CD4-positive, alpha-beta T cell (primary cell): ENCODE measurements at regions not wholly inside any gene's neighbourhood (a gene's known extent, or its start where the extent isn't known, plus 50 kb on each side); places are given as distances from the start of the nearest gene placed in this dataset.

ENCODE experiments used
- ATAC-seq: fragments of 200-7000 bp; cut with Tn5 transposase; one replicate; pipeline ENCODE4 v1.10.0; 2022; ENCODE audit warnings: mild to moderate bottlenecking; ENCODE audit not compliant: poor library complexity
- CTCF ChIA-PET: fragments of 350-600 bp; sonication (Branson Sonifier 250); formaldehyde crosslinking; loops from one replicate; lab custom pipeline; 2021; ENCODE audit warnings: antibody characterized with exemption, inconsistent platforms; lab: Charles Lee
- POLR2A ChIA-PET: fragments of 350-600 bp; sonication (Branson Sonifier 250); formaldehyde crosslinking; loops from one replicate; lab custom pipeline; 2021; ENCODE audit warnings: antibody characterized with exemption, inconsistent platforms; lab: Charles Lee
- DNase-seq, 14 experiments: peaks; one replicate each; pipeline ENCODE4 v3.0.0-alpha.2; 2013 to 2020; ENCODE audit warnings: mixed read lengths in 2 of 14
- H3K27ac ChIP-seq, 2 donors: one replicate each; pipeline versions ENCODE4 v1.5.1 to v1.7.0; 2013; ENCODE audit warnings: low read length in 2 of 2, low read depth in 1 of 2, mild to moderate bottlenecking in 1 of 2
- H3K27me3 ChIP-seq, 2 experiments: 1 replicate in 1 of 2; 2 replicates in 1 of 2; pipeline versions ENCODE4 v1.6.1 to v1.7.0; 2013; ENCODE audit warnings: low read length in 2 of 2, control low read depth in 1 of 2, mild to moderate bottlenecking in 1 of 2, moderate library complexity in 1 of 2; ENCODE audit not compliant: insufficient read depth in 2 of 2, control insufficient read depth in 1 of 2
- H3K36me3 ChIP-seq: one replicate; pipeline ENCODE4 v1.6.1; 2013; ENCODE audit warnings: low read length, control low read depth; ENCODE audit not compliant: insufficient read depth
- H3K4me1 ChIP-seq: one replicate; pipeline ENCODE4 v1.6.1; 2013; ENCODE audit warnings: low read length, control low read depth; ENCODE audit not compliant: insufficient read depth
- H3K4me3 ChIP-seq: one replicate; pipeline ENCODE4 v1.5.1; 2013; ENCODE audit warnings: mild to moderate bottlenecking, low read length, moderate library complexity
- H3K9me3 ChIP-seq, 2 experiments: 1 replicate in 1 of 2; 2 replicates in 1 of 2; pipeline versions ENCODE4 v1.6.1 to v1.7.0; 2013; ENCODE audit warnings: low read length in 2 of 2, mild to moderate bottlenecking in 2 of 2, control low read depth in 1 of 2, moderate library complexity in 1 of 2; ENCODE audit not compliant: control insufficient read depth in 1 of 2, insufficient read depth in 1 of 2
- H3K27ac Mint-ChIP-seq: one replicate; pipeline ENCODE4 v1.8.0; 2020; ENCODE audit warnings: mixed read lengths
- H3K27me3 Mint-ChIP-seq: one replicate; pipeline ENCODE4 v1.8.0; 2021; ENCODE audit warnings: mixed read lengths
- H3K36me3 Mint-ChIP-seq: one replicate; pipeline ENCODE4 v1.8.0; 2021; ENCODE audit warnings: low read depth, mixed read lengths
- H3K4me1 Mint-ChIP-seq: one replicate; pipeline ENCODE4 v1.8.0; 2021; ENCODE audit warnings: low read depth, mixed read lengths
- H3K4me3 Mint-ChIP-seq: one replicate; pipeline ENCODE4 v1.8.0; 2020; ENCODE audit warnings: mild to moderate bottlenecking, mixed read lengths
- H3K9me3 Mint-ChIP-seq: one replicate; pipeline ENCODE4 v1.8.0; 2020; ENCODE audit warnings: mixed read lengths
- intact Hi-C, 2 experiments: fragments of 100-400 bp; cut with DNase I in 1 of 2; cut with micrococcal nuclease in 1 of 2; formaldehyde crosslinking; loops; one replicate each; pipeline versions ENCODE4 v1.15.1 to v1.9.0; 2023 to 2025; cut with DNase I, micrococcal nuclease
- TF ChIP-seq, protein P1 (sequence below): fragments of 200-600 bp; IDR thresholded peaks from one replicate; pipeline ENCODE4 v1.8.0; 2022; ENCODE audit warnings: antibody characterized with exemption, mild to moderate bottlenecking

DNA sequence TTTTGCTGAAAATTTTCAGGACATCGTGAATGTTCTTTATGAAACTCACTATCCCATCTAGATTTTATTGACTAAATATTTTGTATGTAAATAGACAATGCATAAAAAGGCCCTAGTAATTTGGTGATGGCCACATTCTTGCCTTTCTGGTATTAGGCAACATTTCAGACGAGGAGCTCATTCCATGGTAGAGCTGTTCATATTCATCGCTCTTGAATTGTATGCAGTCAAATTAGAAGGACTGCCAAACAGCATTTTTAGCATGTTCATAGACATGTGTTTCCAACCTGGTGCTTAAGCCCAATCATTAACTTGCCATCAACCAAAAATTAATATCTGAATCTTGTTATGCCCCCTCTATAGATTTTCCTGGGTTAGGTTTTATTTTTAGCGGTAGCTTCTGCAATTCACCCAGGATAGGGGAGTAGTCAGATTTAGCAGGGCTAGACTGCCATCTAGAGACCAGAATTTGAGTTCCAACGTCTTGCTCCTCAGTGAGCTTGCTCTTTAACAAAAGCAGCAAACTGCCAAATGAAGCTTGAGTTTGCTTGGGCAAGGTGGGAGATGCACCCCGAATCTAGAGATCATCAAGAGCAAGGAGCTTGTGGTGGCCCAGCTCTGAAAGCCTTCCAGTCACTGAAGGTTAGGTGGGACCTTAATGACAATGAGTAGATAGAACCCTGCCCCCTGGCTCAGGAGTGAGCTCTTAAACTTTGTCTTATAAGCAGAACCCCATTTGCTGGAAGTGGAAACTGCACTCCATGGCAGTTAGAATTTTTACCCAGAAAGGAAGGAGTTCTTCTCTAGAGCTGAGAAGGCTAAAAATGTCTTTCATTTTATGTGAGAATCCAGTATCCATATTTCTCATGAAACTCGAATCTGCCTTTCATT lies 456.2 kb downstream of the RASEF start:
- Histone ChIP-seq H3K4me1 (no peaks in the 10 kb centered on the region), H3K9me3 (no peaks in the 10 kb centered on the region)
- no peak overlapping the region for H3K27ac Mint-ChIP-seq

DNA sequence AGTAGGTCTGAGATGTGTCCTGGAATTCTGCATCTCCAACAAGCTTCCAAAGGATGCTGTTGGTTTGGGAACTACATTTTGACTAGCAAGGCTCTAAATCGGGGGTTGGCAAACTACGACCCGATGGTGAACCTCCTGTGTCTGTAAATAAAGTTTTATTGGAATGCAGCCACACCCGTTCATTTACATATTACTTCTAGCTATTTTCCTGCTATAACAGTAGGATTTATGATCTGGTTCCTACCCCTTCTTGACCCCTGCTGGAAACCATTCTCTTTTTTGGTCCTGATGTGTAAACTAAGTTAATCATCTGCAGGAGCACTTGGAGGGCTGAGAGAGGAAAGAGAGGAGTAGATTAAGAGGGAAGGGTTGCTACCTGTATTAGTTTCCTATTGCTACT lies 454.5 kb downstream of the RASEF start:
- H3K4me3 ChIP-seq, result no peak overlapping the region
- H3K27me3 ChIP-seq, result no peaks in the 10 kb centered on the region
- Mint-ChIP-seq H3K27ac (no peak overlapping the region), H3K4me1 (no peaks in the 10 kb centered on the region), H3K27me3 (no peaks in the 10 kb centered on the region), H3K36me3 (no peaks in the 10 kb centered on the region), H3K9me3 (no peaks in the 10 kb centered on the region), H3K4me3 (no peak overlapping the region)
- ChIA-PET POLR2A (no interaction called here), CTCF (no interaction called here)
- H3K27ac ChIP-seq, result no peak overlapping the region
- TF ChIP-seq, protein P1, sequence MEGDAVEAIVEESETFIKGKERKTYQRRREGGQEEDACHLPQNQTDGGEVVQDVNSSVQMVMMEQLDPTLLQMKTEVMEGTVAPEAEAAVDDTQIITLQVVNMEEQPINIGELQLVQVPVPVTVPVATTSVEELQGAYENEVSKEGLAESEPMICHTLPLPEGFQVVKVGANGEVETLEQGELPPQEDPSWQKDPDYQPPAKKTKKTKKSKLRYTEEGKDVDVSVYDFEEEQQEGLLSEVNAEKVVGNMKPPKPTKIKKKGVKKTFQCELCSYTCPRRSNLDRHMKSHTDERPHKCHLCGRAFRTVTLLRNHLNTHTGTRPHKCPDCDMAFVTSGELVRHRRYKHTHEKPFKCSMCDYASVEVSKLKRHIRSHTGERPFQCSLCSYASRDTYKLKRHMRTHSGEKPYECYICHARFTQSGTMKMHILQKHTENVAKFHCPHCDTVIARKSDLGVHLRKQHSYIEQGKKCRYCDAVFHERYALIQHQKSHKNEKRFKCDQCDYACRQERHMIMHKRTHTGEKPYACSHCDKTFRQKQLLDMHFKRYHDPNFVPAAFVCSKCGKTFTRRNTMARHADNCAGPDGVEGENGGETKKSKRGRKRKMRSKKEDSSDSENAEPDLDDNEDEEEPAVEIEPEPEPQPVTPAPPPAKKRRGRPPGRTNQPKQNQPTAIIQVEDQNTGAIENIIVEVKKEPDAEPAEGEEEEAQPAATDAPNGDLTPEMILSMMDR, result no peak
- H3K36me3 ChIP-seq, result no peaks in the 10 kb centered on the region
- DNase-seq (no peak), ATAC-seq (no peak)
- intact Hi-C loops, result no loop called here
- no peaks in the 10 kb centered on the region for H3K9me3 ChIP-seq
- no peaks in the 10 kb centered on the region for H3K4me1 ChIP-seq

More for the DNA sequence above, 456.2 kb downstream of the RASEF start:
- POLR2A ChIA-PET, result no interaction called here
- CTCF ChIA-PET, result no interaction called here
- H3K27me3 Mint-ChIP-seq, result no peaks in the 10 kb centered on the region
- intact Hi-C loops, result no loop called here
- H3K9me3 Mint-ChIP-seq, result no peaks in the 10 kb centered on the region
- TF ChIP-seq, protein P1, result no peak
- peak in 2 of 14 experiments; percentile 8 to 19 for DNase-seq
- no peaks in the 10 kb centered on the region for H3K36me3 Mint-ChIP-seq
- H3K4me1 Mint-ChIP-seq, result no peaks in the 10 kb centered on the region
- Histone ChIP-seq H3K27ac (no peak overlapping the region), H3K36me3 (no peaks in the 10 kb centered on the region), H3K4me3 (no peak overlapping the region), H3K27me3 (no peaks in the 10 kb centered on the region)
- H3K4me3 Mint-ChIP-seq, result no peak overlapping the region
- no peak for ATAC-seq

DNA sequence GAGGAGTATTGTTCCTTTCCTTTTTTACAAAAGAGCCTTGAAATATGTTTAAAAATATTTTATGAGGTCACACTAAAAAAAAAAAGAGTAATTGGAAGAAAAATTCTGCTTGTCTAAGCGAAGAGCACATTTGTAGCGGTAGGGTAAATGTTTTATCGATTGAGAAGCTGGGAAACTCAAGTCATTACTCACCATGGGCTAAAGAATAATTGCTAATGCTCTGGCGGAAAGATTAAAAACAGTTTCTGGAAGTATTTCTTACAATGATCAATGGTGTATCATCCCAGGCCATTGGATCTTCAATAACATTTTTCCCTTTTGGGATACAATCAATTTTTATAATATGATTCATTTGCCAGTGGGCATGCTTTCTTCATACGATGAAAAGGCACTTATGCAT lies 450.0 kb downstream of the RASEF start:
- Histone ChIP-seq H3K27me3 (no peaks in the 10 kb centered on the region), H3K27ac (no peak overlapping the region), H3K9me3 (peaks cover 0 to 3% of the 10 kb centered on the region in 2 experiments), H3K36me3 (no peaks in the 10 kb centered on the region), H3K4me3 (no peak overlapping the region), H3K4me1 (no peaks in the 10 kb centered on the region)
- intact Hi-C loops, result no loop called here
- Mint-ChIP-seq H3K27me3 (no peaks in the 10 kb centered on the region), H3K27ac (no peak overlapping the region), H3K9me3 (peaks cover 2% of the 10 kb centered on the region), H3K36me3 (no peaks in the 10 kb centered on the region), H3K4me1 (no peaks in the 10 kb centered on the region), H3K4me3 (no peak overlapping the region)
- ATAC-seq (no peak), DNase-seq (no peak)
- CTCF ChIA-PET, result no interaction called here
- TF ChIP-seq, protein P1, result no peak
- POLR2A ChIA-PET, result no interaction called here
